ENCODE measurements at regions not wholly inside any gene's neighbourhood (a gene's known extent, or its start where the extent isn't known, plus 50 kb on each side); places are given as distances from the start of the nearest gene placed in this dataset.
A peak's percentile ranks its signal among the peaks of the same experiment; 100 is the strongest.

- ATAC-seq, result no peak
- TF ChIP-seq CTCF (IDR thresholded peaks at IDR 0.05), result no peak
- intact Hi-C loops (cut with DNase I, micrococcal nuclease), result no loop called here
These were observed 209.0 kb upstream of the PLEKHG7 start for GRCh38 chr12:92493816-92494215.

GRCh38 chr12:92492995-92493394, 209.8 kb upstream of the PLEKHG7 start:
- Histone ChIP-seq H3K9me3 (no peaks in the 10 kb centered on the region), H3K36me3 (ENCODE audit: low read depth) (no peaks in the 10 kb centered on the region), H3K4me1 (ENCODE audit: low read depth) (no peaks in the 10 kb centered on the region), H3K4me3 (no peak overlapping the region)
- no peak for DNase-seq
- ATAC-seq, result no peak
- intact Hi-C loops (cut with DNase I, micrococcal nuclease), result no loop called here
- no peak for TF ChIP-seq CTCF (IDR thresholded peaks at IDR 0.05)

More at GRCh38 chr12:92493816-92494215, 209.0 kb upstream of the PLEKHG7 start:
- Histone ChIP-seq H3K4me3 (no peak overlapping the region), H3K9me3 (no peaks in the 10 kb centered on the region), H3K4me1 (ENCODE audit: low read depth) (no peaks in the 10 kb centered on the region), H3K36me3 (ENCODE audit: low read depth) (no peaks in the 10 kb centered on the region)
- no peak for DNase-seq

GRCh38 chr12:92492291-92492690, 210.5 kb upstream of the PLEKHG7 start:
- Histone ChIP-seq H3K36me3 (ENCODE audit: low read depth) (no peaks in the 10 kb centered on the region), H3K4me1 (ENCODE audit: low read depth) (no peaks in the 10 kb centered on the region), H3K9me3 (no peaks in the 10 kb centered on the region), H3K4me3 (no peak overlapping the region)
- TF ChIP-seq CTCF (IDR thresholded peaks at IDR 0.05), result no peak
- no peak for ATAC-seq
- intact Hi-C loops (cut with DNase I, micrococcal nuclease), result no loop called here
- no peak for DNase-seq

GRCh38 chr12:92489781-92490180, 213.0 kb upstream of the PLEKHG7 start:
- H3K9me3 ChIP-seq, result no peaks in the 10 kb centered on the region
- H3K4me1 ChIP-seq (ENCODE audit: low read depth), result no peaks in the 10 kb centered on the region
- DNase-seq (no peak), ATAC-seq (no peak)
- TF ChIP-seq CTCF (IDR thresholded peaks at IDR 0.05), result no peak
- H3K36me3 ChIP-seq (ENCODE audit: low read depth), result no peaks in the 10 kb centered on the region
- H3K4me3 ChIP-seq, result no peak overlapping the region
- intact Hi-C loops (cut with DNase I, micrococcal nuclease), result no loop called here

- peak; percentile 37 for ATAC-seq
- Histone ChIP-seq H3K4me3 (no peak overlapping the region), H3K36me3 (ENCODE audit: low read depth) (no peaks in the 10 kb centered on the region), H3K9me3 (no peaks in the 10 kb centered on the region), H3K4me1 (ENCODE audit: low read depth) (no peaks in the 10 kb centered on the region)
- intact Hi-C loops (cut with DNase I, micrococcal nuclease), result no loop called here
- DNase-seq, result no peak
- no peak for TF ChIP-seq CTCF (IDR thresholded peaks at IDR 0.05)
These were observed 214.1 kb upstream of the PLEKHG7 start for GRCh38 chr12:92488735-92489134.

GRCh38 chr12:92487138-92487485, 215.7 kb upstream of the PLEKHG7 start:
- Histone ChIP-seq H3K9me3 (no peaks in the 10 kb centered on the region), H3K4me1 (ENCODE audit: low read depth) (no peaks in the 10 kb centered on the region), H3K36me3 (ENCODE audit: low read depth) (no peaks in the 10 kb centered on the region), H3K4me3 (no peak overlapping the region)
- TF ChIP-seq CTCF (IDR thresholded peaks at IDR 0.05), result no peak
- no peak for ATAC-seq
- intact Hi-C loops (cut with DNase I, micrococcal nuclease), result no loop called here
- no peak for DNase-seq

All from mucosa of descending colon (tissue), 3 donors.